Suprapubic skin (tissue), 4 donors: ENCODE measurements at regions not wholly inside any gene's neighbourhood (a gene's known extent, or its start where the extent isn't known, plus 50 kb on each side); places are given as distances from the start of the nearest gene placed in this dataset.

Source experiments
- POLR2A ChIP-seq, 2 donors: fragments of 450-650 bp; IDR thresholded peaks; one replicate each; pipeline ENCODE4 v1.6.1; 2017; ENCODE audit warnings: antibody characterized with exemption in 2 of 2, mild to moderate bottlenecking in 2 of 2, moderate library complexity in 2 of 2
- POLR2AphosphoS5 ChIP-seq, 3 donors: sonication (generic); formaldehyde crosslinking; IDR thresholded peaks; one replicate each; pipeline ENCODE4 v1.6.1; 2017; ENCODE audit warnings: antibody characterized with exemption in 3 of 3
- TF ChIP-seq, protein P1 (sequence below), 2 donors: fragments of 200-600 bp in 1 of 2; fragments of 450-650 bp in 1 of 2; sonication (generic) in 1 of 2; IDR thresholded peaks; one replicate each; pipeline ENCODE4 v1.5.1; 2016 to 2019; ENCODE audit warnings: antibody characterized with exemption in 2 of 2, mild to moderate bottlenecking in 1 of 2, moderate library complexity in 1 of 2

DNA sequence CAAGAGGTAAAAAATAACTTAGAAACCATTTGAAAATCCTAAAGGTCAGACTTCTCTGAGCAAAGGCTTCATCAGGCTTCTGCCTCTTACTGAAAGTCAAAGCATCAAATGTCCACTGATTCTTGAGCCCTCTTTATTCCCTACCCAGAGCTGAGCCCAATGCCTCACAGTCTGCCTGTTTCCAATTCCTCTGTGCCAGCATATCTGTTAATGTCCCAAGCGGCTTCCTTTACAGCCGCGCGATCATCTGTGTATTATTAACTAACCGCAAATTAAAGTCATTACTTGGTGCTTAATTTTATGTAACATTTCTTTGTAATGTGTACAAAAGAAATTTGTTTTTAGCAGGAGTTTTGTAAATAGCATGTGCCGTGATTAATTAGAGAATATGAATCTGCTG, 418.8 kb upstream of the HNRNPA3 start:
- TF ChIP-seq POLR2AphosphoS5 (IDR thresholded peaks at IDR 0.05) (no peak), POLR2A (IDR thresholded peaks at IDR 0.05) (no peak)
- TF ChIP-seq, protein P1, sequence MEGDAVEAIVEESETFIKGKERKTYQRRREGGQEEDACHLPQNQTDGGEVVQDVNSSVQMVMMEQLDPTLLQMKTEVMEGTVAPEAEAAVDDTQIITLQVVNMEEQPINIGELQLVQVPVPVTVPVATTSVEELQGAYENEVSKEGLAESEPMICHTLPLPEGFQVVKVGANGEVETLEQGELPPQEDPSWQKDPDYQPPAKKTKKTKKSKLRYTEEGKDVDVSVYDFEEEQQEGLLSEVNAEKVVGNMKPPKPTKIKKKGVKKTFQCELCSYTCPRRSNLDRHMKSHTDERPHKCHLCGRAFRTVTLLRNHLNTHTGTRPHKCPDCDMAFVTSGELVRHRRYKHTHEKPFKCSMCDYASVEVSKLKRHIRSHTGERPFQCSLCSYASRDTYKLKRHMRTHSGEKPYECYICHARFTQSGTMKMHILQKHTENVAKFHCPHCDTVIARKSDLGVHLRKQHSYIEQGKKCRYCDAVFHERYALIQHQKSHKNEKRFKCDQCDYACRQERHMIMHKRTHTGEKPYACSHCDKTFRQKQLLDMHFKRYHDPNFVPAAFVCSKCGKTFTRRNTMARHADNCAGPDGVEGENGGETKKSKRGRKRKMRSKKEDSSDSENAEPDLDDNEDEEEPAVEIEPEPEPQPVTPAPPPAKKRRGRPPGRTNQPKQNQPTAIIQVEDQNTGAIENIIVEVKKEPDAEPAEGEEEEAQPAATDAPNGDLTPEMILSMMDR (IDR thresholded peaks at IDR 0.05) = no peak
